HepG2 (cell line): ENCODE measurements at regions not wholly inside any gene's neighbourhood (a gene's known extent, or its start where the extent isn't known, plus 50 kb on each side); places are given as distances from the start of the nearest gene placed in this dataset.

Experiments used
- GABPB1 ChIP-seq: IDR thresholded peaks from 2 replicates; pipeline ENCODE4 v1.6.1; 2016; ENCODE audit warnings: mild to moderate bottlenecking, missing genetic modification reagents, moderate library complexity, missing compliant biosample characterization
- HNF1B ChIP-seq: sonication (generic); formaldehyde crosslinking; IDR thresholded peaks from 2 replicates; pipeline ENCODE4 v1.5.1; 2020; ENCODE audit warnings: mild to moderate bottlenecking, moderate library complexity, missing genetic modification reagents
- KMT2A ChIP-seq: sonication (generic); formaldehyde crosslinking; IDR thresholded peaks from 2 replicates; pipeline ENCODE4 v1.4.0; 2020; ENCODE audit warnings: missing genetic modification reagents
- MIER3 ChIP-seq: IDR thresholded peaks from 2 replicates; pipeline ENCODE4 v1.6.1; 2016; ENCODE audit warnings: missing compliant biosample characterization, borderline replicate concordance
- RELA ChIP-seq: sonication (generic); formaldehyde crosslinking; IDR thresholded peaks from 2 replicates; pipeline ENCODE4 v1.4.0; 2020; ENCODE audit warnings: missing genetic modification reagents
- SAFB2 ChIP-seq: sonication (generic); formaldehyde crosslinking; IDR thresholded peaks from 2 replicates; pipeline ENCODE4 v1.5.1; 2020; ENCODE audit warnings: missing genetic modification reagents, low read depth, mild to moderate bottlenecking, borderline replicate concordance
- SAP130 ChIP-seq: IDR thresholded peaks from 2 replicates; pipeline ENCODE4 v1.6.1; 2016; ENCODE audit warnings: low read depth
- SETDB1 ChIP-seq: sonication (generic); formaldehyde crosslinking; IDR thresholded peaks from 2 replicates; pipeline ENCODE4 v1.5.1; 2020; ENCODE audit warnings: missing genetic modification reagents, mild to moderate bottlenecking, borderline replicate concordance
- SPEN ChIP-seq: sonication (generic); formaldehyde crosslinking; IDR thresholded peaks from 2 replicates; pipeline ENCODE4 v1.5.1; 2020; ENCODE audit warnings: low read depth, mild to moderate bottlenecking, missing genetic modification reagents
- ZEB1 ChIP-seq: IDR thresholded peaks from 2 replicates; pipeline ENCODE4 v1.6.1; 2012; ENCODE audit warnings: mild to moderate bottlenecking, low read depth, inconsistent platforms; ENCODE audit not compliant: insufficient replicate concordance
- ZNF292 ChIP-seq: sonication (generic); formaldehyde crosslinking; IDR thresholded peaks from 2 replicates; pipeline ENCODE4 v1.8.1; 2022; ENCODE audit warnings: mild to moderate bottlenecking, low read depth, missing genetic modification reagents, borderline replicate concordance
- ZNF333 ChIP-seq: sonication (generic); formaldehyde crosslinking; IDR thresholded peaks from 2 replicates; pipeline ENCODE4 v1.4.0; 2020; ENCODE audit warnings: mild to moderate bottlenecking, missing genetic modification reagents, borderline replicate concordance
- ZNF646 ChIP-seq: sonication (generic); formaldehyde crosslinking; IDR thresholded peaks from 2 replicates; pipeline ENCODE4 v1.9.0; 2021; ENCODE audit warnings: mild to moderate bottlenecking, missing genetic modification reagents
- ZNF75D ChIP-seq: sonication (generic); formaldehyde crosslinking; IDR thresholded peaks from 2 replicates; pipeline ENCODE4 v1.8.1; 2023; ENCODE audit warnings: missing genetic modification reagents, mild to moderate bottlenecking, borderline replicate concordance
- TF ChIP-seq, protein P1 (sequence below): sonication (generic); formaldehyde crosslinking; conservative IDR thresholded peaks from 2 replicates; pipeline ENCODE4 v1.4.0; 2020; ENCODE audit warnings: mild to moderate bottlenecking, missing genetic modification reagents, moderate library complexity
- TF ChIP-seq, protein P2 (sequence below): IDR thresholded peaks from 2 replicates; pipeline ENCODE4 v1.6.1; 2018; ENCODE audit warnings: missing genetic modification reagents

- peak; percentile 64; the same call in 1 of the 2 replicates for TF ChIP-seq ZNF646
- TF ChIP-seq ZEB1 = no peak
- TF ChIP-seq MIER3 = peak; percentile 69; the same call in 1 of the 2 replicates
- TF ChIP-seq HNF1B (CRISPR knock-in tag) = 0 out of 2 replicates have a peak, but pooled peaks have one; percentile 15
- TF ChIP-seq ZNF333 = no peak
- TF ChIP-seq SAP130 (CRISPR knock-in tag) = peak; percentile 74
- peak; percentile 57 for TF ChIP-seq GABPB1 (CRISPR knock-in tag)
- TF ChIP-seq, protein P1, sequence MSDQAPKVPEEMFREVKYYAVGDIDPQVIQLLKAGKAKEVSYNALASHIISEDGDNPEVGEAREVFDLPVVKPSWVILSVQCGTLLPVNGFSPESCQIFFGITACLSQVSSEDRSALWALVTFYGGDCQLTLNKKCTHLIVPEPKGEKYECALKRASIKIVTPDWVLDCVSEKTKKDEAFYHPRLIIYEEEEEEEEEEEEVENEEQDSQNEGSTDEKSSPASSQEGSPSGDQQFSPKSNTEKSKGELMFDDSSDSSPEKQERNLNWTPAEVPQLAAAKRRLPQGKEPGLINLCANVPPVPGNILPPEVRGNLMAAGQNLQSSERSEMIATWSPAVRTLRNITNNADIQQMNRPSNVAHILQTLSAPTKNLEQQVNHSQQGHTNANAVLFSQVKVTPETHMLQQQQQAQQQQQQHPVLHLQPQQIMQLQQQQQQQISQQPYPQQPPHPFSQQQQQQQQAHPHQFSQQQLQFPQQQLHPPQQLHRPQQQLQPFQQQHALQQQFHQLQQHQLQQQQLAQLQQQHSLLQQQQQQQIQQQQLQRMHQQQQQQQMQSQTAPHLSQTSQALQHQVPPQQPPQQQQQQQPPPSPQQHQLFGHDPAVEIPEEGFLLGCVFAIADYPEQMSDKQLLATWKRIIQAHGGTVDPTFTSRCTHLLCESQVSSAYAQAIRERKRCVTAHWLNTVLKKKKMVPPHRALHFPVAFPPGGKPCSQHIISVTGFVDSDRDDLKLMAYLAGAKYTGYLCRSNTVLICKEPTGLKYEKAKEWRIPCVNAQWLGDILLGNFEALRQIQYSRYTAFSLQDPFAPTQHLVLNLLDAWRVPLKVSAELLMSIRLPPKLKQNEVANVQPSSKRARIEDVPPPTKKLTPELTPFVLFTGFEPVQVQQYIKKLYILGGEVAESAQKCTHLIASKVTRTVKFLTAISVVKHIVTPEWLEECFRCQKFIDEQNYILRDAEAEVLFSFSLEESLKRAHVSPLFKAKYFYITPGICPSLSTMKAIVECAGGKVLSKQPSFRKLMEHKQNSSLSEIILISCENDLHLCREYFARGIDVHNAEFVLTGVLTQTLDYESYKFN = peak; percentile 41
- no peak for TF ChIP-seq RELA (CRISPR knock-in tag)
- TF ChIP-seq SPEN = peak; percentile 39; the same call in 1 of the 2 replicates
- TF ChIP-seq, protein P2, sequence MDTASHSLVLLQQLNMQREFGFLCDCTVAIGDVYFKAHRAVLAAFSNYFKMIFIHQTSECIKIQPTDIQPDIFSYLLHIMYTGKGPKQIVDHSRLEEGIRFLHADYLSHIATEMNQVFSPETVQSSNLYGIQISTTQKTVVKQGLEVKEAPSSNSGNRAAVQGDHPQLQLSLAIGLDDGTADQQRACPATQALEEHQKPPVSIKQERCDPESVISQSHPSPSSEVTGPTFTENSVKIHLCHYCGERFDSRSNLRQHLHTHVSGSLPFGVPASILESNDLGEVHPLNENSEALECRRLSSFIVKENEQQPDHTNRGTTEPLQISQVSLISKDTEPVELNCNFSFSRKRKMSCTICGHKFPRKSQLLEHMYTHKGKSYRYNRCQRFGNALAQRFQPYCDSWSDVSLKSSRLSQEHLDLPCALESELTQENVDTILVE (CRISPR knock-in tag) = peak; percentile 39; the same call in 1 of the 2 replicates
- TF ChIP-seq ZNF75D (CRISPR knock-in tag) = no peak
- TF ChIP-seq ZNF292 (CRISPR knock-in tag) = peak; percentile 88
- TF ChIP-seq KMT2A (CRISPR knock-in tag) = 0 out of 2 replicates have a peak, but pooled peaks have one; percentile 43
- no peak for TF ChIP-seq SAFB2
- no peak for TF ChIP-seq SETDB1 (CRISPR knock-in tag)
These were observed 83.5 kb downstream of the SLC25A47 start (continued) for GRCh38 chr14:100406505-100407131.
